OCI-LY3 (cell line): ENCODE measurements at regions not wholly inside any gene's neighbourhood (a gene's known extent, or its start where the extent isn't known, plus 50 kb on each side); places are given as distances from the start of the nearest gene placed in this dataset.

Experiments
- CTCF ChIP-seq: fragments of 200-600, 300-600 bp; sonication (generic); IDR thresholded peaks from 2 replicates; pipeline ENCODE4 v1.5.1; 2014; ENCODE audit warnings: antibody characterized with exemption, low read length, low read depth
- EZH2phosphoT487 ChIP-seq: fragments of 200-600 bp; shearing (Covaris generic); IDR thresholded peaks from 2 replicates; pipeline ENCODE4 v1.6.1; 2018; ENCODE audit warnings: antibody characterized with exemption, mixed run types, low read depth

- TF ChIP-seq EZH2phosphoT487 (no peak), CTCF (no peak)
These were observed 163.2 kb upstream of the P2RY1 start for GRCh38 chr3:152671446-152672319.
